ENCODE measurements at regions not wholly inside any gene's neighbourhood (a gene's known extent, or its start where the extent isn't known, plus 50 kb on each side); places are given as distances from the start of the nearest gene placed in this dataset.

DNA sequence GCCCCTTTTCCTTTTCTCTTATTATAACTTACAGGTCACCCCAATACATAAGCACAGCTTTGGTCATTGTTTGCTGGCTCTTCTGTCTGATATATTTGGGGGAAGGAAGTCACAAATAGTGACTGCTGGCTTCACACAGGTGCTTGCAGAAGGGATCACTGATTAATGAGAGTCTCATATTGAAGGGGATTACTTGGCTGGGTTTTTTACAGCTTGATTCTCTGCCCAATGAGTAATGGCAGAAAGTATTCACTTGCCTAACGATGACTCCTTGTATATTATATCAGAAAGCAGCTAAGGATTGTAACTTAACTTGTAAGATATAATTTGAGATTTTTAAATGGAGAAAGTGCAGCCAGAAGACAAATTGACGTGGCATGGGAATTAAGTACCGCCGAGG lies 119.3 kb upstream of the PFN2 start:
- WGBS (ENCODE audit: insufficient coverage) = 100% methylated on average over 1 of the region's 4 CpGs
- no peaks in the 10 kb centered on the region for H3K27me3 ChIP-seq (ENCODE audit: control insufficient read depth in 2 of 2, insufficient read depth in 2 of 2, low read length in 2 of 2)
- Mint-ChIP-seq H3K4me1 (no peaks in the 10 kb centered on the region), H3K4me3 (no peak overlapping the region), H3K9me3 (peaks cover 0 to 6% (median 2%) of the 10 kb centered on the region in 7 donors), H3K27ac (no peak overlapping the region), H3K36me3 (no peaks in the 10 kb centered on the region), H3K27me3 (ENCODE audit: low read depth in 3 of 3) (peaks cover 3 to 8% (median 5%) of the 10 kb centered on the region in 3 donors)
- no peaks in the 10 kb centered on the region for H3K79me2 ChIP-seq (ENCODE audit: insufficient read depth, low read length)
- no peak overlapping the region for H3K4me3 ChIP-seq (replicated peaks in 1 of 3; ENCODE audit: low read depth in 2 of 3, low read length in 3 of 3)
- H3K4me1 ChIP-seq (ENCODE audit: control insufficient read depth in 1 of 2, insufficient read depth in 2 of 2, low read length in 2 of 2) = no peaks in the 10 kb centered on the region
- intact Hi-C loops (cut with micrococcal nuclease) = no loop called here
- no peak for DNase-seq
- no peaks in the 10 kb centered on the region for H3K36me3 ChIP-seq (replicated peaks in 1 of 2; ENCODE audit: control insufficient read depth in 1 of 2, insufficient read depth in 2 of 2, low read length in 2 of 2)
- no peak overlapping the region for H3K27ac ChIP-seq (ENCODE audit: low read depth in 1 of 2, low read length in 2 of 2)
- H3K9ac ChIP-seq (ENCODE audit: insufficient read depth, low read length, poor library complexity, severe bottlenecking) = no peak overlapping the region
- TF ChIP-seq CTCF (IDR thresholded peaks at IDR 0.05) = no peak
- H3K4me2 ChIP-seq (replicated peaks; ENCODE audit: extremely low read depth, low read length, poor library complexity, severe bottlenecking) = no peak overlapping the region
- no peaks in the 10 kb centered on the region for H4K20me1 ChIP-seq (ENCODE audit: insufficient read depth, low read length)
- H3K9me3 ChIP-seq (replicated peaks in 1 of 2; ENCODE audit: control insufficient read depth in 1 of 2, insufficient read depth in 1 of 2, low read length in 2 of 2) = no peaks in the 10 kb centered on the region
- H2AFZ ChIP-seq (ENCODE audit: insufficient read depth, low read depth, low read length, poor library complexity, severe bottlenecking) = no peak overlapping the region

DNA sequence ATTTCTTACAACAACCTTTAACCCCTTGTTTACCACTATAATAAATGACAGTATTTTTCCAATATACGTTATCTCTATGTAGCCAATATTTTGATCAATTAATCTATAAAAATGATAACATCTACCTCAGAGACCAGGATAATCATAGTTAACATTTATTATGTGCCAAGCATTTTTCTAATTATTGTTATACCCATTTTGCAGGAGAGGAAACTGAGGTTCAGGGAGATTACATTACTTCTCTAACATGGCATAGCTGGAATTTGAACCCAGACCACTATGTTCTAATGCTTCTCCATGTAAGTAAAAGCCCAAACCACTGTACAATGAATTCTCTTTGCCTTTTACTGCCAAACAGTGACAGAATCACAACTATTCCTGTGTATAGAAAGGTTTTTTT lies 113.4 kb upstream of the PFN2 start:
- Histone ChIP-seq H3K36me3 (replicated peaks in 1 of 2; ENCODE audit: control insufficient read depth in 1 of 2, insufficient read depth in 2 of 2, low read length in 2 of 2) (no peaks in the 10 kb centered on the region), H4K20me1 (ENCODE audit: insufficient read depth, low read length) (no peaks in the 10 kb centered on the region), H3K4me1 (ENCODE audit: control insufficient read depth in 1 of 2, insufficient read depth in 2 of 2, low read length in 2 of 2) (no peaks in the 10 kb centered on the region), H3K4me3 (replicated peaks in 1 of 3; ENCODE audit: low read depth in 2 of 3, low read length in 3 of 3) (no peak overlapping the region), H2AFZ (ENCODE audit: insufficient read depth, low read depth, low read length, poor library complexity, severe bottlenecking) (no peak overlapping the region), H3K79me2 (ENCODE audit: insufficient read depth, low read length) (no peaks in the 10 kb centered on the region), H3K9me3 (replicated peaks in 1 of 2; ENCODE audit: control insufficient read depth in 1 of 2, insufficient read depth in 1 of 2, low read length in 2 of 2) (no peaks in the 10 kb centered on the region), H3K4me2 (replicated peaks; ENCODE audit: extremely low read depth, low read length, poor library complexity, severe bottlenecking) (no peak overlapping the region), H3K27me3 (ENCODE audit: control insufficient read depth in 2 of 2, insufficient read depth in 2 of 2, low read length in 2 of 2) (no peaks in the 10 kb centered on the region), H3K27ac (ENCODE audit: low read depth in 1 of 2, low read length in 2 of 2) (no peak overlapping the region), H3K9ac (ENCODE audit: insufficient read depth, low read length, poor library complexity, severe bottlenecking) (no peak overlapping the region)
- no peak overlapping the region for H3K27ac Mint-ChIP-seq
- H3K9me3 Mint-ChIP-seq = peaks cover 0 to 6% (median 2%) of the 10 kb centered on the region in 7 donors
- WGBS (ENCODE audit: insufficient coverage) = no CpG with 5 or more reads among the region's 1 CpG
- DNase-seq = no peak
- H3K4me1 Mint-ChIP-seq = no peaks in the 10 kb centered on the region
- intact Hi-C loops (cut with micrococcal nuclease) = no loop called here
- H3K4me3 Mint-ChIP-seq = no peak overlapping the region
- H3K27me3 Mint-ChIP-seq (ENCODE audit: low read depth in 3 of 3) = peaks cover 4 to 11% (median 4%) of the 10 kb centered on the region in 3 donors
- H3K36me3 Mint-ChIP-seq = no peaks in the 10 kb centered on the region
- TF ChIP-seq CTCF (IDR thresholded peaks at IDR 0.05) = no peak

Measured in CD14-positive monocyte (primary cell).